GM04504 (cell line): ENCODE measurements at regions not wholly inside any gene's neighbourhood (a gene's known extent, or its start where the extent isn't known, plus 50 kb on each side); places are given as distances from the start of the nearest gene placed in this dataset.

ENCODE experiments used
- DNase-seq: peaks from one replicate; pipeline ENCODE4 v3.0.0-alpha.2; 2012; ENCODE audit warnings: low read depth

GRCh38 chr2:57569396-57569795 lies 477.2 kb upstream of the VRK2 start:
- DNase-seq = no peak

GRCh38 chr2:57570961-57571360 lies 475.6 kb upstream of the VRK2 start:
- no peak for DNase-seq

- DNase-seq = no peak
Measured at GRCh38 chr2:57575700-57576268, 470.8 kb upstream of the VRK2 start.

GRCh38 chr2:57576983-57577382 lies 469.6 kb upstream of the VRK2 start:
- DNase-seq = no peak

GRCh38 chr2:57597940-57598339 lies 448.7 kb upstream of the VRK2 start:
- no peak for DNase-seq

- DNase-seq = no peak
Measured at GRCh38 chr2:57598551-57598950, 448.1 kb upstream of the VRK2 start.

- DNase-seq = no peak
Measured at GRCh38 chr2:57602733-57603132, 443.9 kb upstream of the VRK2 start.

GRCh38 chr2:57614988-57615387 lies 431.6 kb upstream of the VRK2 start:
- DNase-seq = no peak

GRCh38 chr2:57615855-57616556 lies 430.6 kb upstream of the VRK2 start:
- DNase-seq = no peak

- DNase-seq = no peak
Measured at GRCh38 chr2:57617318-57617717, 429.3 kb upstream of the VRK2 start.

- DNase-seq = no peak
Measured at GRCh38 chr2:57621122-57621663, 425.4 kb upstream of the VRK2 start.

GRCh38 chr2:57622009-57622408 lies 424.6 kb upstream of the VRK2 start:
- DNase-seq = no peak

GRCh38 chr2:57656198-57656597 lies 390.4 kb upstream of the VRK2 start:
- DNase-seq = no peak

- no peak for DNase-seq
Measured at GRCh38 chr2:57669570-57669969, 377.0 kb upstream of the VRK2 start.

- no peak for DNase-seq
Measured at GRCh38 chr2:57674025-57674424, 372.6 kb upstream of the VRK2 start.

GRCh38 chr2:57674743-57675142 lies 371.9 kb upstream of the VRK2 start:
- DNase-seq = no peak

GRCh38 chr2:57677296-57677695 lies 369.3 kb upstream of the VRK2 start:
- no peak for DNase-seq

- DNase-seq = no peak
Measured at GRCh38 chr2:57681650-57682049, 365.0 kb upstream of the VRK2 start.

- no peak for DNase-seq
Measured at GRCh38 chr2:57685032-57685431, 361.6 kb upstream of the VRK2 start.

- DNase-seq = no peak
Measured at GRCh38 chr2:57692395-57692794, 354.2 kb upstream of the VRK2 start.

GRCh38 chr2:57693177-57693576 lies 353.4 kb upstream of the VRK2 start:
- no peak for DNase-seq

- DNase-seq = no peak
Measured at GRCh38 chr2:57693965-57694364, 352.6 kb upstream of the VRK2 start.

GRCh38 chr2:57696016-57696415 lies 350.6 kb upstream of the VRK2 start:
- DNase-seq = no peak

- no peak for DNase-seq
Measured at GRCh38 chr2:57698392-57698791, 348.2 kb upstream of the VRK2 start.
